Naive B cell (primary cell): ENCODE measurements at regions not wholly inside any gene's neighbourhood (a gene's known extent, or its start where the extent isn't known, plus 50 kb on each side); places are given as distances from the start of the nearest gene placed in this dataset.
"Not testable (repeated sequence)": the region's sequence is repeated elsewhere in the genome, so short reads cannot be mapped to it uniquely, and the experiment has no call there.

Source experiments
- ATAC-seq, 2 donors: fragments of 150-1000 bp; cut with Tn5 transposase; 2 replicates each; pipeline ENCODE4 v1.10.0; 2021; ENCODE audit warnings: low read depth in 2 of 2, mild to moderate bottlenecking in 2 of 2, moderate library complexity in 2 of 2
- DNase-seq: peaks from one replicate; pipeline ENCODE4 v3.0.0; 2022
- H3K27ac Mint-ChIP-seq, 6 donors: one replicate each; pipeline ENCODE4 v1.8.0; 2020 to 2022; ENCODE audit warnings: mild to moderate bottlenecking in 6 of 6, mixed read lengths in 6 of 6, moderate library complexity in 5 of 6, inconsistent platforms in 2 of 6
- H3K27me3 Mint-ChIP-seq, 3 donors: one replicate each; pipeline ENCODE4 v1.8.0; 2021 to 2022; ENCODE audit warnings: mixed read lengths in 3 of 3, mild to moderate bottlenecking in 1 of 3
- H3K36me3 Mint-ChIP-seq, 2 donors: one replicate each; pipeline ENCODE4 v1.8.0; 2020 to 2022; ENCODE audit warnings: mixed read lengths in 2 of 2, inconsistent platforms in 1 of 2, mild to moderate bottlenecking in 1 of 2
- H3K4me1 Mint-ChIP-seq, 3 donors: one replicate each; pipeline ENCODE4 v1.8.0; 2020 to 2022; ENCODE audit warnings: mixed read lengths in 3 of 3, inconsistent platforms in 1 of 3, mild to moderate bottlenecking in 1 of 3, moderate library complexity in 1 of 3
- H3K4me3 Mint-ChIP-seq, 8 donors: one replicate each; pipeline ENCODE4 v1.8.0; 2020 to 2022; ENCODE audit warnings: mild to moderate bottlenecking in 8 of 8, mixed read lengths in 8 of 8, moderate library complexity in 8 of 8, inconsistent platforms in 2 of 8
- H3K9me3 Mint-ChIP-seq, 7 donors: one replicate each; pipeline ENCODE4 v1.8.0; 2020 to 2022; ENCODE audit warnings: mixed read lengths in 7 of 7, mild to moderate bottlenecking in 5 of 7, inconsistent platforms in 2 of 7, moderate library complexity in 1 of 7

DNA sequence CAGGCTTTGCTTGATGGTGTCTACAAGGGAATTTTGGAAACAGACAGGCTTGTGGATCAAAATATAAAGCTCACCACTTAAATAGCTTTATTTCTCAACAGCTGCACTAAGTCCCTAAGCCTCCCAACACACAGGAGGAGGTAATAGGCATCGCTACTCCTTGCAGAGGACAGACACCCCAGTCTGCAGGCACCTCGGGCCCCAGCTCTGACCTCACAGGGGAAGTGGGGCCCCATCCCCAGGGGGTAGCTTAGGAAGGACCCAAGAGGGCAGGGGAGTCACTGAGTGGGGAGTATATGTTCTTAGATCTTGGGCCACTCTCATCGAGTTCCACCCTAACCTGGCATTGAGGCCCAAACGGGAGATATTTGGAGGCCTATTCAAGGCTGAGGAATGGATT is 66.7 kb upstream of the XPA start:
- Mint-ChIP-seq H3K4me3 (no peak overlapping the region), H3K27me3 (peaks cover 43 to 55% (median 44%) of the 10 kb centered on the region in 3 donors), H3K36me3 (peaks cover 0 to 8% of the 10 kb centered on the region in 2 donors), H3K9me3 (peaks cover 0 to 2% (median 0%) of the 10 kb centered on the region in 7 donors), H3K4me1 (no peaks in the 10 kb centered on the region), H3K27ac (no peak overlapping the region)
- no peak for ATAC-seq
- DNase-seq, result no peak

GRCh38 chr9:97766092-97766491 is 69.0 kb upstream of the XPA start:
- H3K36me3 Mint-ChIP-seq, result peaks cover 0 to 8% of the 10 kb centered on the region in 2 donors
- no peaks in the 10 kb centered on the region for H3K4me1 Mint-ChIP-seq
- H3K27me3 Mint-ChIP-seq, result peaks cover 46 to 52% (median 51%) of the 10 kb centered on the region in 3 donors
- DNase-seq, result no peak
- H3K9me3 Mint-ChIP-seq, result peaks cover 0 to 4% (median 0%) of the 10 kb centered on the region in 7 donors
- H3K27ac Mint-ChIP-seq, result no peak overlapping the region
- no peak overlapping the region for H3K4me3 Mint-ChIP-seq
- no peak for ATAC-seq

DNA sequence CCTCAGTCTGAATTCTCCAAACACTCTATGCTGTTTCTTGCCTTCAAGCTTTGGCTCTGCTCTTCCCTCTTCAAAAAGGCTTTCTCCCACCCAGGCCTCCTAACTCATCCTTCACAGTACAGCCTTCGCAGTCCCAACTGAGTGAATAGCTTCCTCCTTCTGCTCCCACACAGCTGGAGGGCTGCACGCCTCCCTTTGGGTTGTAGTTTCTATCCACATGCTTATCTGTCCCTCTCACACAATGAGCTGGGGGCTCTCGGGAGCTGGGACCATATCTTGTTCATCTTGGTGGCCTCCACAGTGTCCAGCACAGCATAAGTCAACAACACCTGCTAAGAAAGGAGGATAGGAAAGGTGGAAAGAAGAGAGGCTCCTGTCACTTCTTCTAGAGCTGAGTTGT is 69.5 kb upstream of the XPA start:
- peaks cover 0 to 4% (median 0%) of the 10 kb centered on the region in 7 donors for H3K9me3 Mint-ChIP-seq
- ATAC-seq (no peak), DNase-seq (no peak)
- H3K27ac Mint-ChIP-seq, result no peak overlapping the region
- peaks cover 0 to 4% of the 10 kb centered on the region in 2 donors for H3K36me3 Mint-ChIP-seq
- no peak overlapping the region for H3K4me3 Mint-ChIP-seq
- peaks cover 41 to 51% (median 49%) of the 10 kb centered on the region in 3 donors for H3K27me3 Mint-ChIP-seq
- H3K4me1 Mint-ChIP-seq, result no peaks in the 10 kb centered on the region

DNA sequence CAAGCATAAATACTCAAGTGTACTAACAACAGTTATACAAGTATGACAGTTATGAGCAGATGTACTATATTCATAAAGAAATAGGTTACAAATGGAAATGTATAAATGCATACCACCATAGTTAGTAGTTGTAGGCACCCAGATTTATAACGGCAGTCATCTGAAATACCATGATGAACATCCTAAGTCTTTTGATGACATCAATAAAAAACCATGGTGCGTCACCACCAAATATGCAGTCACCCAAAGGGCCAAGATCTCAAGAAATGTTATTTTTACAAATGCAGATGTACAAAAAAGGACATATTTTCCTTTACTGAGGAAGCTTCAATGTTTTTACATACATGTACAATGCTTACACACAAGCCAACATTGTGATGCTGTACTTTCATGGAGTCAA is 70.8 kb upstream of the XPA start:
- DNase-seq, result no peak

GRCh38 chr9:97768746-97769145 is 71.6 kb upstream of the XPA start:
- H3K27ac Mint-ChIP-seq, result no peak overlapping the region
- H3K4me1 Mint-ChIP-seq, result no peaks in the 10 kb centered on the region
- no peak for ATAC-seq
- H3K27me3 Mint-ChIP-seq, result peaks cover 31 to 50% (median 45%) of the 10 kb centered on the region in 3 donors
- no peaks in the 10 kb centered on the region for H3K36me3 Mint-ChIP-seq
- H3K4me3 Mint-ChIP-seq, result no peak overlapping the region
- H3K9me3 Mint-ChIP-seq, result peaks cover 0 to 4% (median 0%) of the 10 kb centered on the region in 7 donors
- no peak for DNase-seq

More for the DNA sequence above, 70.8 kb upstream of the XPA start:
- no peak overlapping the region for H3K4me3 Mint-ChIP-seq
- no peaks in the 10 kb centered on the region for H3K36me3 Mint-ChIP-seq
- peaks cover 0 to 4% (median 0%) of the 10 kb centered on the region in 7 donors for H3K9me3 Mint-ChIP-seq
- ATAC-seq, result no peak
- H3K27ac Mint-ChIP-seq, result no peak overlapping the region
- H3K4me1 Mint-ChIP-seq, result no peaks in the 10 kb centered on the region
- H3K27me3 Mint-ChIP-seq, result peaks cover 31 to 49% (median 47%) of the 10 kb centered on the region in 3 donors

DNA sequence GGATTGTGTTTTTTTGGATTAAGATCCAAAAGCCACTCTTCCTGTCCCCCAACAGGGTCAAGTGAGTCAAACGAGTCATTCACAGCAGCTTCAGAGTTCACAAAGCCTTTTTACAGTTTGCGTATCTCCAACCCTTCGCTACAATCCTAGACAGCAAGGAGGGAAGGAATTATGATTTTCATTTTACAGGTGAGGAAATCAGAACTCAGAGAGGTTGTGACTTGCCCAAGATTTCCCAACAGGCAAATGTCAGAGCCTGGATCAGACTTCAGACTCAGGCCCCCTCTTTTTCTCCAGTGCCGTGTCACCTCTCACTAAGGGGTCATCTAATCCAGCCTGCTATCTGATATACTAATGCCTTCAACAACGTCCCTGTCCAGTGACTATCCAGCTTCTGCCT is 72.1 kb upstream of the XPA start:
- H3K27ac Mint-ChIP-seq, result no peak overlapping the region
- DNase-seq (no peak), ATAC-seq (no peak)
- H3K36me3 Mint-ChIP-seq, result no peaks in the 10 kb centered on the region
- H3K4me3 Mint-ChIP-seq, result no peak overlapping the region
- H3K4me1 Mint-ChIP-seq, result no peaks in the 10 kb centered on the region
- H3K9me3 Mint-ChIP-seq, result peaks cover 0 to 4% (median 0%) of the 10 kb centered on the region in 7 donors
- H3K27me3 Mint-ChIP-seq, result peaks cover 32 to 54% (median 49%) of the 10 kb centered on the region in 3 donors

DNA sequence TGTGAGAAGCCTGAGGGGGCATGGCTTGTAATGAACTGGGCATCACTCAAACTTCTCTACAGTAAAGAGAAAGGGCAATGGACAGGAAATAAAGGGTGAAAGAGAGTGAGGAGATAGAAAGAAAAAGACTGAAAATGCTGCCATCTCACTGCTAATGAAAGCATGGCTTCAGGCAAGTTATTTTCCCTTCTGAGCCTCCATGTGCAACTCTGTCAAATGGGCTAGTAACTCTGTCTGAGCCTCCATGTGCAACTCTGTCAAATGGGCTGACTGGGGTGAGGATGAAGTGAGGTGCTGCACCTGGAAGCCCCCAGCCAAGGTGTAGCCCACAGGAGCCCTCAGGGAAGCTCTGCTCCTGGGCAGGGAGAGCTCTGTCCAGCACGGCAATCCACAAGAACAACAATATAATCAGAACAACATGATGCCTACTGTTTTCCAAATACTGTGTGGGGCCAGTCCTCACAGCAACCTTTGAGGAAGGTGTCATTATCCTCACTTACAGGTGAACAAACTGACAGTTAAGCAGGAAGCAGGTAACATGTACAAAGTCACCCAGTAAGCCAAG is 73.8 kb upstream of the XPA start:
- Mint-ChIP-seq H3K36me3 (no peaks in the 10 kb centered on the region), H3K4me3 (no peak overlapping the region), H3K27me3 (peaks cover 20 to 59% (median 51%) of the 10 kb centered on the region in 3 donors), H3K27ac (no peak overlapping the region), H3K9me3 (peaks cover 0 to 5% (median 0%) of the 10 kb centered on the region in 7 donors), H3K4me1 (no peaks in the 10 kb centered on the region)
- DNase-seq (no peak), ATAC-seq (no peak)

DNA sequence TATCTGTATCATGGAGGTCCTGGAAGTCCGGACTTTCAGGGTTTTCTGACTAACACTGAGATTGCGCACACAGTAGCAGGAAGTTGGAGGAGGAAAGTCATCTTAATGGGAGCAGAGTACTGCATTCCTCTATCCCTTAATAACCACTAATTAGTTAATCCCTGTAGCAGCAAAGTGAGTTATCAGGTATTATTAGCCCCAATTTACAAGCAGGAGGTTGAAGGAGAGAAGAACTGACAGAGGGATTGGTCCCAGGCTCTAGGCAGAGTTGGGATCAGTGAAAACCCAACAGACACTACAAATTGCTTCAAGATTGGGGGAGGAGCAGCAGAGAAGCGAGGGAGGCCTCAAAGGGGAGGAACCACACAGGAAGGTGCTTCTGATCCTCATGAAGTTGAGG is 74.5 kb upstream of the XPA start:
- Mint-ChIP-seq H3K4me3 (no peak overlapping the region), H3K9me3 (peaks cover 0 to 7% (median 0%) of the 10 kb centered on the region in 7 donors), H3K36me3 (no peaks in the 10 kb centered on the region), H3K27ac (no peak overlapping the region), H3K4me1 (no peaks in the 10 kb centered on the region), H3K27me3 (peaks cover 18 to 63% (median 52%) of the 10 kb centered on the region in 3 donors)
- no peak for ATAC-seq
- DNase-seq, result no peak

- no peak for DNase-seq
- H3K36me3 Mint-ChIP-seq, result no peaks in the 10 kb centered on the region
- H3K4me3 Mint-ChIP-seq, result peak overlapping the region in 1 of 8 donors; percentile 56
- ATAC-seq, result no peak
- no peak overlapping the region for H3K27ac Mint-ChIP-seq
- peaks cover 0 to 7% (median 2%) of the 10 kb centered on the region in 7 donors for H3K9me3 Mint-ChIP-seq
- no peaks in the 10 kb centered on the region for H3K4me1 Mint-ChIP-seq
- H3K27me3 Mint-ChIP-seq, result peaks cover 19 to 63% (median 49%) of the 10 kb centered on the region in 3 donors
Observed at GRCh38 chr9:97772145-97772544, 75.0 kb upstream of the XPA start.

DNA sequence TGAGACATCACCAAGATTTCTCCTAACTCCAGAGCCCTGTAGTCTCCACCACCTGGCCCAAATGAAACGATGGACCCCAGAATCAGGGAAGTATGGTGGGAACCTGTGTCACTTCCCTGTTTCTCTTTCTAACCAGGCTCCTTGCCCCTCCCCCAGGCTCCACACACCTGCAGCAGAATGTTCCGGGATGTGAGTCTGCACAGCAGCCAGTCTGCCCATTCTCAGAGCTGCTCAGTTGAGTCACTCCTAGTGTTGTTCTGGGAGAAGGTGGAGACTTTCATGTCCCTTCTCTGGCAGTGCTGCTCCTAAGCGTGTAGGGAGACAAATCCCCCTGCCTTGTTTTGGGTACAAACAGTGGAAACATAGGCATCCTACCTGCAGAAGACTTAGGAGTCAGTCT is 76.0 kb upstream of the XPA start:
- peaks cover 3 to 17% (median 6%) of the 10 kb centered on the region in 7 donors for H3K9me3 Mint-ChIP-seq
- H3K4me3 Mint-ChIP-seq, result no peak overlapping the region
- H3K4me1 Mint-ChIP-seq, result no peaks in the 10 kb centered on the region
- H3K27me3 Mint-ChIP-seq, result peaks cover 21 to 63% (median 49%) of the 10 kb centered on the region in 3 donors
- H3K27ac Mint-ChIP-seq, result peak overlapping the region in 1 of 6 donors; percentile 83
- H3K36me3 Mint-ChIP-seq, result no peaks in the 10 kb centered on the region
- DNase-seq (no peak), ATAC-seq (no peak)

DNA sequence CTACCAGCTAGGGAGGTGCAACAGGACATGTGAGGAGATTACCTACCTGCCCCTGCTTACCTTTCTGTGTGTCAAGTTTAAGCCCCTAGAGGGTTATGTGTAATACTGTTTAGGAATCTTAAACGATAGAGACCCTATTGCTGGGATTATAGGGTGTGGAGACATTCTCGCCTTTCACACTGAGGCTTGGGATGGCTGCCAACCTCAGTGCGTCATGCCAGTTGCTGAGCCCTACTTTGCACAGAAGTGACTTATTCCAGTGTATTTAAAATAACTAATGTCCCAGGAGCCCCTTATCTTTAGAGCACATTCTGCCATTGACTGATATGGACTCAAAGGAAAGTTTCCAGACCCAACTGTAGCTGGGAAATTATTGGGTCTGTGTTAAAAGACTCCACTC is 76.6 kb upstream of the XPA start:
- ATAC-seq, result no peak
- Mint-ChIP-seq H3K36me3 (peaks cover 0 to 5% of the 10 kb centered on the region in 2 donors), H3K4me3 (no peak overlapping the region), H3K9me3 (peaks cover 7 to 23% (median 9%) of the 10 kb centered on the region in 7 donors), H3K27ac (no peak overlapping the region), H3K27me3 (peaks cover 21 to 63% (median 49%) of the 10 kb centered on the region in 3 donors), H3K4me1 (no peaks in the 10 kb centered on the region)
- DNase-seq, result no peak

DNA sequence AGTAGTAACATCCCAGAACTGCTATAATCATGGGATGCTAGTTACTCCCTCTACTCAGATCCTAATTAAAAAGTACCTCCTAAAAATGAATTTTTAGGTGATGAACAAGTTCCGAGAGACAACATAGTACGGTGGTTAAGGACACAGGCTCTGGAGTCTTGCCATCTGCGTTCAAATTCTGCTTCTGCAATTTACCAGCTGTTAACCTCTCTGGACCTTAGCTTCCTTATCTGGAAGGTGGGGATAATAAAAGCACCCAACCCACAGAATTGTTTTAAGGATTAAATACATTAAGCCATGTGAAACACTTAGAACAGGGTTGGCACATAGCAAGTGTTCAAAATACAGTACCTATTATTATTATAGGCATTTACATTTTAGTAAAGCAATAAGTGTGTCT is 77.5 kb upstream of the XPA start:
- H3K27ac Mint-ChIP-seq, result no peak overlapping the region
- no peak for ATAC-seq
- H3K27me3 Mint-ChIP-seq, result peaks cover 17 to 58% (median 44%) of the 10 kb centered on the region in 3 donors
- H3K9me3 Mint-ChIP-seq, result peaks cover 10 to 31% (median 16%) of the 10 kb centered on the region in 7 donors
- H3K4me1 Mint-ChIP-seq, result no peaks in the 10 kb centered on the region
- H3K4me3 Mint-ChIP-seq, result no peak overlapping the region
- DNase-seq, result no peak
- peaks cover 0 to 11% of the 10 kb centered on the region in 2 donors for H3K36me3 Mint-ChIP-seq

DNA sequence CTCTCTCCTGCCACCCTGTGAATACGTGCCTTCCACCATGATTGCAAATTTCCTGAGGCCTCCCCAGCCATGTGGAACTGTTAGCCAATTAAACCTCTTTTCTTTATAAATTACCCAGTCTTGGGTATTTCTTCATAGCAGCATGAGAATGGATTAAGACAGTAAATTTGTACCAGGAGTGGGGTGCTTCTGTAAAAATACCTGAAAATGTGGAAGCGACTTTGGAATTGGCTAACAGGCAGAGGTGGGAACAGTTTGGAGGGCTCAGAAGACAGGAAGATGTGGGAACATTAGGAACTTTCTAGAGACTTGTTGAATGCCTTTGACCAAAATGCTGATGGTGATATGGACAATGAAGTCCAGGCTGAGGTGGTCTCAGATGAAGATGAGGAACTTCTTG is 74.3 kb upstream of the FOXE1 start:
- DNase-seq, H3K4me1 Mint-ChIP-seq, ATAC-seq, H3K4me3 Mint-ChIP-seq, H3K27ac Mint-ChIP-seq: not testable (repeated sequence)
- Mint-ChIP-seq H3K9me3 (peaks cover 10 to 34% (median 20%) of the 10 kb centered on the region in 7 donors), H3K36me3 (peaks cover 0 to 11% of the 10 kb centered on the region in 2 donors), H3K27me3 (peaks cover 17 to 57% (median 23%) of the 10 kb centered on the region in 3 donors)

DNA sequence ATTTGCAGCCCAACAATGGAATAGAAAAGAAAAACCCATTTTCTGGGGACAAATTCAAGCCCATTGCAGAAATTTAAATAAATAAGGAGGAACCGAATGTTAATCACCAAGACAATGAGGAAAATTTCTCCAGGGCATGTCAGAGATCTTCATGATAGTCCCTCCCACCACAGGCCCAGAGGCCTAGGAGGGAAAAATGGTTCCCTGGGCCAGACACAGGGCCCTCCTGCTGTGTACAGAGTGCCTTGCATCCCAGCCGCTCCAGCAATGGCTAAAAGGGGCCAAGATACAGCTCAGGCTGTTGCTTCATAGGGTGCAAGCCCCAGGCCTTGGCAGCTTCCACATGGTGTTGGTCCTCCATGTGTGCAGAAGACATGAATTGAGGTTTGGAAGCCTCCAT is 73.4 kb upstream of the FOXE1 start:
- H3K27ac Mint-ChIP-seq, result no peak overlapping the region
- H3K4me3 Mint-ChIP-seq, result no peak overlapping the region
- H3K27me3 Mint-ChIP-seq, result peaks cover 18 to 54% (median 21%) of the 10 kb centered on the region in 3 donors
- H3K4me1 Mint-ChIP-seq, result no peaks in the 10 kb centered on the region
- peaks cover 0 to 11% of the 10 kb centered on the region in 2 donors for H3K36me3 Mint-ChIP-seq
- no peak for DNase-seq
- H3K9me3 Mint-ChIP-seq, result peaks cover 10 to 34% (median 18%) of the 10 kb centered on the region in 7 donors
- no peak for ATAC-seq
